IMR-90 (cell line): ENCODE measurements at regions not wholly inside any gene's neighbourhood (a gene's known extent, or its start where the extent isn't known, plus 50 kb on each side); places are given as distances from the start of the nearest gene placed in this dataset.

Source experiments
- CEBPB ChIP-seq: IDR thresholded peaks from 2 replicates; pipeline ENCODE4 v1.6.1; 2012; ENCODE audit warnings: low read depth, low read length, improper control_type of control experiment
- CHD1 ChIP-seq: IDR thresholded peaks from 2 replicates; pipeline ENCODE4 v1.6.1; 2012; ENCODE audit warnings: low read depth, low read length, improper control_type of control experiment
- MXI1 ChIP-seq: IDR thresholded peaks from 2 replicates; pipeline ENCODE4 v1.6.1; 2012; ENCODE audit warnings: low read depth, mild to moderate bottlenecking, low read length, moderate library complexity, borderline replicate concordance
- POLR2A ChIP-seq: IDR thresholded peaks from 2 replicates; pipeline ENCODE4 v1.6.1; 2012; ENCODE audit warnings: mild to moderate bottlenecking, low read depth, low read length
- SMC3 ChIP-seq: fragments of 150-350 bp; IDR thresholded peaks from 2 replicates; pipeline ENCODE4 v1.6.1; 2016; ENCODE audit warnings: low read depth, mild to moderate bottlenecking, antibody characterized with exemption, low read length, moderate library complexity
- TF ChIP-seq, protein P1 (sequence below): conservative IDR thresholded peaks from 2 replicates; pipeline ENCODE4 v1.5.1; 2012; ENCODE audit warnings: mild to moderate bottlenecking, low read depth, low read length, improper control_type of control experiment

DNA sequence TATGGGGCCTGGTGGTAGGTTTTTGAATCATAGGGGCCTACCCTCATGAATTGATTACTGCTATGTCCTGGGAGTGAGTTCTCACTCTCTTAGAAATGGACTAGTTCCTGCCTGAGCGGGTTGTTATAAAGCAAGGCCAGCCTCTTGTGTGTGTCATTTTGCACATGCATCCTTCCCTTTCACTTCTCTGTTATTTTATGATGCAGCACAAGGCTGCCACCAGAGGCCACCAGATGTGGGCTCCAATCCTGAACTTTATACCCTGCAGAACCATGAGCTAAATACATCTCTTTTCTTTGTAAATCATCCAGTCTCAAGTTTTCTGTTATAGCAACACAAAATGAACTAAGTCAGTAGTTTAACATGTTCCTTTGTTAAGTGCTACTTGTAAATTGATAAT, 251.4 kb downstream of the BLID start:
- TF ChIP-seq, protein P1, sequence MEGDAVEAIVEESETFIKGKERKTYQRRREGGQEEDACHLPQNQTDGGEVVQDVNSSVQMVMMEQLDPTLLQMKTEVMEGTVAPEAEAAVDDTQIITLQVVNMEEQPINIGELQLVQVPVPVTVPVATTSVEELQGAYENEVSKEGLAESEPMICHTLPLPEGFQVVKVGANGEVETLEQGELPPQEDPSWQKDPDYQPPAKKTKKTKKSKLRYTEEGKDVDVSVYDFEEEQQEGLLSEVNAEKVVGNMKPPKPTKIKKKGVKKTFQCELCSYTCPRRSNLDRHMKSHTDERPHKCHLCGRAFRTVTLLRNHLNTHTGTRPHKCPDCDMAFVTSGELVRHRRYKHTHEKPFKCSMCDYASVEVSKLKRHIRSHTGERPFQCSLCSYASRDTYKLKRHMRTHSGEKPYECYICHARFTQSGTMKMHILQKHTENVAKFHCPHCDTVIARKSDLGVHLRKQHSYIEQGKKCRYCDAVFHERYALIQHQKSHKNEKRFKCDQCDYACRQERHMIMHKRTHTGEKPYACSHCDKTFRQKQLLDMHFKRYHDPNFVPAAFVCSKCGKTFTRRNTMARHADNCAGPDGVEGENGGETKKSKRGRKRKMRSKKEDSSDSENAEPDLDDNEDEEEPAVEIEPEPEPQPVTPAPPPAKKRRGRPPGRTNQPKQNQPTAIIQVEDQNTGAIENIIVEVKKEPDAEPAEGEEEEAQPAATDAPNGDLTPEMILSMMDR = no peak
- TF ChIP-seq MXI1 (no peak), POLR2A (no peak), CEBPB (no peak), SMC3 (no peak), CHD1 (no peak)
